Lower leg skin (tissue), 4 donors: ENCODE measurements at regions not wholly inside any gene's neighbourhood (a gene's known extent, or its start where the extent isn't known, plus 50 kb on each side); places are given as distances from the start of the nearest gene placed in this dataset.

Experiments
- DNase-seq, 2 donors: peaks; one replicate each; pipeline ENCODE4 v3.0.0-alpha.2; 2019; ENCODE audit warnings: low spot score in 2 of 2
- H3K4me3 ChIP-seq: fragments of 200-600 bp; sonication (generic); 2 replicates; pipeline ENCODE4 v1.5.1; 2017; ENCODE audit warnings: mild to moderate bottlenecking, low read depth; ENCODE audit not compliant: poor library complexity, severe bottlenecking
- POLR2A ChIP-seq, 2 donors: fragments of 450-650 bp; IDR thresholded peaks; one replicate each; pipeline ENCODE4 v1.6.1; 2016 to 2017; ENCODE audit warnings: antibody characterized with exemption in 2 of 2, mild to moderate bottlenecking in 1 of 2, moderate library complexity in 1 of 2
- WGBS, 2 donors: methylation state at CpG; one replicate each; pipeline ENCODE4 v1.1.5; 2018; 5-methylcytosine and 5-hydroxymethylcytosine counted together
- intact Hi-C: fragments of 100-400 bp; cut with DNase I; formaldehyde crosslinking; loops from one replicate; pipeline ENCODE4 v1.15.0; 2023; ENCODE audit warnings: low total_unique reads
- TF ChIP-seq, protein P1 (sequence below), 3 donors: fragments of 450-650 bp; IDR thresholded peaks; one replicate each; pipeline ENCODE4 v1.5.1; 2016; ENCODE audit warnings: antibody characterized with exemption in 3 of 3, mild to moderate bottlenecking in 3 of 3, moderate library complexity in 2 of 3

DNA sequence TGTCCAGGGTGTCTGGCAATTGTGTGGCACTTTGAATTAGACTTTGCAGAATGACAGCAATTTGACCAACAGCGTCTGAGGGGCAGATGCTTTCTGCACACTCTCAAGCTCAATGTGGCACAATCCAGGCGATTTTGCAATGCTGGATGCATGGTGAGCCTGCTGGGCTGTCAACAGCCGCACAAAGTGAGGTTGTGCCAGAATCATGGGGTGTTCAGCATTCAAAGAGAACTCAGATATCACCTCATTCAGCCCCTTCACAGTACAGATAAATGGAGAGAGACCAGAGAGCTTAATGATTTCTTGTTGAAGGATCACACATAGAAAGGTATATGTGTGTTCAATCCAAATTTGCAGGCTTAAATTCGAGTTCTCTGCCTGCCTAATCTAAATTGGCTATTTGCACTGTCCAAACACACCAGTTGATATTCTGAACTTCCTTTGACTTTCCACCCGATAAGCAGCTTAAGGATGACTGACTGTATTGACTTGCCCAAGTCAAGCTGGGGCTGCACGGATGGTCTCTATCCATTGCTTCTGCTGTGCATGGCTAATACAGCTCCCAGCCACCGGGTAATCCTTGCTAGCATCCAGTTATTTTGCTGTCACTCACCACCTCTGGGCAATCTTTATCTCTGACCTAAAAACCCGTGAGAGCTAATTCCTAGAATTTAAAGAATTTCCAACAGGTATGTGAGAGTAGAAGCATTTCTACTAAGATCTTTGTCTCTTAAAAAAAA, 157.9 kb upstream of the TAS2R1 start:
- no peak overlapping the region for H3K4me3 ChIP-seq
- TF ChIP-seq, protein P1, sequence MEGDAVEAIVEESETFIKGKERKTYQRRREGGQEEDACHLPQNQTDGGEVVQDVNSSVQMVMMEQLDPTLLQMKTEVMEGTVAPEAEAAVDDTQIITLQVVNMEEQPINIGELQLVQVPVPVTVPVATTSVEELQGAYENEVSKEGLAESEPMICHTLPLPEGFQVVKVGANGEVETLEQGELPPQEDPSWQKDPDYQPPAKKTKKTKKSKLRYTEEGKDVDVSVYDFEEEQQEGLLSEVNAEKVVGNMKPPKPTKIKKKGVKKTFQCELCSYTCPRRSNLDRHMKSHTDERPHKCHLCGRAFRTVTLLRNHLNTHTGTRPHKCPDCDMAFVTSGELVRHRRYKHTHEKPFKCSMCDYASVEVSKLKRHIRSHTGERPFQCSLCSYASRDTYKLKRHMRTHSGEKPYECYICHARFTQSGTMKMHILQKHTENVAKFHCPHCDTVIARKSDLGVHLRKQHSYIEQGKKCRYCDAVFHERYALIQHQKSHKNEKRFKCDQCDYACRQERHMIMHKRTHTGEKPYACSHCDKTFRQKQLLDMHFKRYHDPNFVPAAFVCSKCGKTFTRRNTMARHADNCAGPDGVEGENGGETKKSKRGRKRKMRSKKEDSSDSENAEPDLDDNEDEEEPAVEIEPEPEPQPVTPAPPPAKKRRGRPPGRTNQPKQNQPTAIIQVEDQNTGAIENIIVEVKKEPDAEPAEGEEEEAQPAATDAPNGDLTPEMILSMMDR (IDR thresholded peaks at IDR 0.05) = no peak
- TF ChIP-seq POLR2A (IDR thresholded peaks at IDR 0.05) = no peak
- intact Hi-C loops = no loop called here
- WGBS, 2 donors = 46 to 54% methylated on average over 8 of the region's 8 CpGs
- no peak for DNase-seq

DNA sequence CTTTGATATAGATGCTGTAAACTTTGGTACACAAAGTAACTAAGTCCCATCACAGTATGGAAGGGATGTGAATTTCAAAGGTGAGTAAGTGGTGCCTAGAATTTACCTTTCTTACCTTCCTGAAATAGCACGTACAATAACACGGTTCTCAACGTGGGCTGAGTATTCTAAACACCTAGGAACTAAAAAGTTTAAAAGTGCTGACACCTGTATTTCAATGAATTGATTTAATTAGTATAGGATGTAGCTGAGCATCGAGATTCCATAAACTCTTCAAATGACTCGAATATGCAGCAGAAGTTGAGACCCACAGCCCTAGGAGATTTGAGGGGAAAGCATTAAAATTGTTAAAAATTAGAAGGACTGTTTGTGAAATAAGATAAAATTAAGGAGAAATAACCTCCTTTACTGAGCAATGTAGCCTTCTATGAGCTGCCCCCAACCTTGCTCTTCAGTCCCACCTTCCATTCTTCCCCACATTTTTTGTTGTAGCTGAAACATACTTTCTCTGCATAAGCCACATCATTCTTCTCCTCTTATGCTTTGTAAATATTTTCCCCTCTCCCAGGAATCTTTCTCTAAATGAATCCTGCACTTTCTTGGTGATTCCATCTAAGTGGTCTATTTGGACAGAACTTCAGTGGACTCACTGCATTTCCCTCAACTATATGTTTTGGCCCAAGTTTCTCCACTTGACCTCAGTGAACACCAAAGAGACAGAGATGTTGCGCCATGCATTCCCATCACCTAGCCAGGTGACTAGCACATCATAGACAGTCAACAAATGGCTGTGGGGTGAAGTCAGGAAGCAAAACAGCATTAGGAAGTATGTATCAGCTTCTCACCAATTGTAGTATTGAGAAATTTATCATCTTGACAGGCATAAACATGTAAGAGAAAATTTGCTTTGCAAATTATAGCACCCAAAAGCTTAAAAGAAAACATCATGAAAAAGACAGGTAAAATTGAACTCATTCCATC, 156.5 kb upstream of the TAS2R1 start:
- WGBS, 2 donors = 87 to 90% methylated on average over 6 of the region's 6 CpGs
- DNase-seq = no peak
- H3K4me3 ChIP-seq = no peak overlapping the region
- intact Hi-C loops = no loop called here
- no peak for TF ChIP-seq POLR2A (IDR thresholded peaks at IDR 0.05)
- TF ChIP-seq, protein P1 (IDR thresholded peaks at IDR 0.05) = no peak

DNA sequence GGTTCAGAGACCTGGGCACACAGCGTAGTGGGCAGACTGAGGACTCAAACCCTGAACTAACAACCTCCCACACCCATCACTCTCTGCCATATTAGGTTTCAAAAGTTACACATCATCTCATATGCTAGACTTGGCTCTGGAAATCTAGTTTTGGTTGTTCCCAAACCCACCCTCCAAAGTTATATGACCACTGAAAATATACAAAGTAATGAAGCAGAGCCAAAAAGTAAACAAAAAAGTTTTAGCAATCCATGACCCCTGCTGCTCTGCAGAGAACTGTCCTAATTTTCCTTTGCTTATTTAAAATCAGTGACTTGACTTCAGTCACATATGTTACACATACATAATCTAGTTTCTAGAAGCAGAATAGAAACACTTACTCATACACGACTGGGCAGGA, 155.6 kb upstream of the TAS2R1 start:
- H3K4me3 ChIP-seq = no peak overlapping the region
- TF ChIP-seq, protein P1 (IDR thresholded peaks at IDR 0.05) = no peak
- no peak for TF ChIP-seq POLR2A (IDR thresholded peaks at IDR 0.05)
- WGBS, 2 donors = 73 to 81% methylated on average over 2 of the region's 2 CpGs
- DNase-seq = no peak
- intact Hi-C loops = no loop called here

DNA sequence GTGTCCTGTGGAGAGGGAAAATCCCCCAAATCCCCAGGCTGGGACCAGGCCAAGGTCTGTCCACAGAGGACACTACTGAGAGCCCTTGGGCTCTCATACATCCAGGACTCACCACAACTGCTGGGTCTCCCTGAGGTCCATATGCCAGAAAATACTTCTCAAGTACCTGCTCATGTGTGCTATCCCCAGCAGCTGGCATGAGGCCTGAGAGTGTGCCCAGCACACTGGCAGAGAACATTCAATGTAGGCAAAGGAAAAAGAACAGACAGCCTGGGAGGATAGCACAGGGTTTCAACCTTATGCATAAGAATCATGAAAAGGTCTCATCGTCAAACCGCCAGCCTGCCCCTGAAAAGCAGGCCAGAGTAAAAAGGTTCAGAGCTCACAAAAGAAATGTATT, 154.1 kb upstream of the TAS2R1 start:
- intact Hi-C loops = no loop called here
- TF ChIP-seq, protein P1 (IDR thresholded peaks at IDR 0.05) = no peak
- no peak for TF ChIP-seq POLR2A (IDR thresholded peaks at IDR 0.05)
- 93 to 95% methylated on average over 2 of the region's 2 CpGs for WGBS, 2 donors

DNA sequence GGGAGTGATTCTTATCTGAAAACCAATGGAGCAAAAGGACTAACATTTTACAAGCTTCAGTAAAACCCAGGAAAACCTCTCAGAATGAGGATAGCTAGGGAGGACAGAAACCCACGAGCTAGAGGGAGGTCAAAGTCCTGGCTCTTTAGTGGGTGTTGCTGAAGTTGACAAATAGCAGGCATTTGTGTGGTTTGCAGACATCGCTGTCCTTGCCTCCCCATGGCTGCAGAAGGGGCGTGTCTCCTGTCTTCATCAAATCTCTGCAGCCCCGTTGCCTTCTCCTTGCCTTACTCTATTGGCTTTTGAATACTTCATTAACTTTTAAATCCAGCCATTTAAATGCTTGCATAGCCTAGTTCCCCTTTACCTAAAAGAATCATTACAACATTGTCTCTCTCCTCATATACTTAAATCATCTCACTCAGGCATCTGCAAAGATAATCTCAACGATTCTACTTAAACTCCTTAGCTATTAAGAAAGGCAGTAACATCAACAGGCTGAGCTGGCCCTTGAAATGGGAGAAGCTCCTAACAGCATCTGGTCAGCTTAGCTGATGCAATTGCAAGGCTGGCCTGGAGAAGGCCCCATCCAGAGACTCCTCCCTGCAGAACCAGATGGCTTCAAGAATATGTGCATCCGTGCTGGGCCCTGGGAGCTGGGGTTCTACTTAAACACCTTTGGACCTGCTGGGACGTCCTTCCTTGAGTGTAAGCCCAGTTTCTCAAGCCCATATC, 152.8 kb upstream of the TAS2R1 start:
- no peak for TF ChIP-seq POLR2A (IDR thresholded peaks at IDR 0.05)
- TF ChIP-seq, protein P1 (IDR thresholded peaks at IDR 0.05) = no peak
- WGBS, 2 donors = 53 to 55% methylated on average over 7 of the region's 7 CpGs
- intact Hi-C loops = no loop called here
- no peak for DNase-seq
- H3K4me3 ChIP-seq = no peak overlapping the region

More for the DNA sequence above, 154.1 kb upstream of the TAS2R1 start:
- DNase-seq = no peak
- no peak overlapping the region for H3K4me3 ChIP-seq
